ENCODE measurements at regions not wholly inside any gene's neighbourhood (a gene's known extent, or its start where the extent isn't known, plus 50 kb on each side); places are given as distances from the start of the nearest gene placed in this dataset.

DNA sequence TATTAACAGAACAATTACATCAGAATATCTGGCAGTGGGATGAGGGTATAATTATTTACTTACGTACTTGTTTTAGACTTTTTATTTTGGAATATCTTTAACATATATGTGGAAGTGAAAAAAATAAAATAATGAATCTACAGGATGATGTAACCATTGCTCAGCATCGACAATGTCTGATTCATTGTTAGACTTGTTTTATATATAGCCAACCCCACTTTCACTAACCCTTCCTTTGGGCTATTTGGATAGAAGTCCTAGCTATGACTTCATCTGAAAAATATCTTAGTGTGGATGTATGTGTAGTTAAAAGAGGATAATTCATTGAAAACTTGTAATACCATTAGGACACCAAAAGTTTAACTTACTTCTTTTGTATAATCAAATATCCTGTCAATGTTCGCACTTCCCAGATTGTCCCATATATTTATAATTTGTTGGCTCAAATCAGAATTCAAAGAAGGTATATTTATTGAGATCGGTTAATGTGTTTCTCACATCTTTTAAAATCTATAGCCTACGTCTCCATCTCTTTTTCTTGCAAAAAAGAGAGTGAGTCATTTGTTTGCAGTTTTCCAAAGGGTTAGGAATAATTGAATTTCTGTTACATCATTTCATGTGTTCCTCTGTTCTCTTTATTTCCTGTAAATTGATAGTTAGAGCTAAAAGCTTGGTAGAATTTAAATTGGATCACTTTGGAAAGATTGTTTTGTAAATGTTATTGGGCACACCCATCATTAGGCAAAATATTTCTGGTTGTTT is 506.1 kb upstream of the FAM98A start:
- Histone ChIP-seq H3K4me2 (ENCODE audit: low read length) (no peak overlapping the region), H3F3A (ENCODE audit: control insufficient read depth, insufficient read depth) (no peaks in the 10 kb centered on the region), H3K27ac (ENCODE audit: low read depth, low read length) (no peak overlapping the region), H3K9me3 (ENCODE audit: control insufficient read depth, insufficient read depth, low read length) (no peaks in the 10 kb centered on the region), H3K27me3 (ENCODE audit: control insufficient read depth, low read length) (no peaks in the 10 kb centered on the region), H3K4me3 (ENCODE audit: low read length) (no peak overlapping the region), H3K4me1 (ENCODE audit: control insufficient read depth, low read length) (no peaks in the 10 kb centered on the region), H4K20me1 (ENCODE audit: control insufficient read depth, insufficient read depth, low read depth, low read length) (no peaks in the 10 kb centered on the region), H3K9me2 (replicated peaks; ENCODE audit: control insufficient read depth, low read length) (no peaks in the 10 kb centered on the region), H3K79me2 (ENCODE audit: control insufficient read depth, low read length) (no peaks in the 10 kb centered on the region), H3K36me3 (ENCODE audit: control insufficient read depth, low read length) (no peaks in the 10 kb centered on the region)
- TF ChIP-seq, protein P1, sequence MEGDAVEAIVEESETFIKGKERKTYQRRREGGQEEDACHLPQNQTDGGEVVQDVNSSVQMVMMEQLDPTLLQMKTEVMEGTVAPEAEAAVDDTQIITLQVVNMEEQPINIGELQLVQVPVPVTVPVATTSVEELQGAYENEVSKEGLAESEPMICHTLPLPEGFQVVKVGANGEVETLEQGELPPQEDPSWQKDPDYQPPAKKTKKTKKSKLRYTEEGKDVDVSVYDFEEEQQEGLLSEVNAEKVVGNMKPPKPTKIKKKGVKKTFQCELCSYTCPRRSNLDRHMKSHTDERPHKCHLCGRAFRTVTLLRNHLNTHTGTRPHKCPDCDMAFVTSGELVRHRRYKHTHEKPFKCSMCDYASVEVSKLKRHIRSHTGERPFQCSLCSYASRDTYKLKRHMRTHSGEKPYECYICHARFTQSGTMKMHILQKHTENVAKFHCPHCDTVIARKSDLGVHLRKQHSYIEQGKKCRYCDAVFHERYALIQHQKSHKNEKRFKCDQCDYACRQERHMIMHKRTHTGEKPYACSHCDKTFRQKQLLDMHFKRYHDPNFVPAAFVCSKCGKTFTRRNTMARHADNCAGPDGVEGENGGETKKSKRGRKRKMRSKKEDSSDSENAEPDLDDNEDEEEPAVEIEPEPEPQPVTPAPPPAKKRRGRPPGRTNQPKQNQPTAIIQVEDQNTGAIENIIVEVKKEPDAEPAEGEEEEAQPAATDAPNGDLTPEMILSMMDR (IDR thresholded peaks at IDR 0.05; ENCODE audit: low read depth, low read length, poor library complexity, severe bottlenecking): no peak
- no peak for TF ChIP-seq EZH2phosphoT487 (IDR thresholded peaks at IDR 0.05; ENCODE audit: borderline replicate concordance, low read length)

DNA sequence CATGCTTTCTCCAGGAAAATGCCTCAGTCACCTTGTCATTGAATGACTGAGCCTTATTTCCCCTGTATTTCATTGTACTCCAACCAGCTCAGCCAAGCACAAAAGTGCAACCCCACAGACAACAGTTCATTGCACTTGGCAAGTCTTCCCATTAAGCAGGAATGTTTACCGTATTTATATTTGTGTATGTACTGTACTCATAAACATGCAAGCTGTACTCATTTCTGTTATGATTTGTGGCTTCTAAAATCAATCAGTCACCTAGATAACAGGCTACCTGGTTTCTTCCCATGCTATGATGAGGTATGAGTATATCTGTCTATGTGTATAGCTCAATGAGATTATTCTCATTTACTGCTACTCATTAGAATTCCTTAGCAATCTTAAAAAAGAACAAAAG is 505.5 kb upstream of the FAM98A start:
- Histone ChIP-seq H3F3A (ENCODE audit: control insufficient read depth, insufficient read depth) (no peaks in the 10 kb centered on the region), H3K79me2 (ENCODE audit: control insufficient read depth, low read length) (no peaks in the 10 kb centered on the region), H3K36me3 (ENCODE audit: control insufficient read depth, low read length) (no peaks in the 10 kb centered on the region), H4K20me1 (ENCODE audit: control insufficient read depth, insufficient read depth, low read depth, low read length) (no peaks in the 10 kb centered on the region), H3K4me1 (ENCODE audit: control insufficient read depth, low read length) (no peaks in the 10 kb centered on the region), H3K27ac (ENCODE audit: low read depth, low read length) (no peak overlapping the region), H3K9me3 (ENCODE audit: control insufficient read depth, insufficient read depth, low read length) (no peaks in the 10 kb centered on the region), H3K4me2 (ENCODE audit: low read length) (no peak overlapping the region), H3K27me3 (ENCODE audit: control insufficient read depth, low read length) (no peaks in the 10 kb centered on the region), H3K4me3 (ENCODE audit: low read length) (no peak overlapping the region), H3K9me2 (replicated peaks; ENCODE audit: control insufficient read depth, low read length) (no peaks in the 10 kb centered on the region)
- TF ChIP-seq, protein P1 (IDR thresholded peaks at IDR 0.05; ENCODE audit: low read depth, low read length, poor library complexity, severe bottlenecking): no peak
- TF ChIP-seq EZH2phosphoT487 (IDR thresholded peaks at IDR 0.05; ENCODE audit: borderline replicate concordance, low read length): no peak

DNA sequence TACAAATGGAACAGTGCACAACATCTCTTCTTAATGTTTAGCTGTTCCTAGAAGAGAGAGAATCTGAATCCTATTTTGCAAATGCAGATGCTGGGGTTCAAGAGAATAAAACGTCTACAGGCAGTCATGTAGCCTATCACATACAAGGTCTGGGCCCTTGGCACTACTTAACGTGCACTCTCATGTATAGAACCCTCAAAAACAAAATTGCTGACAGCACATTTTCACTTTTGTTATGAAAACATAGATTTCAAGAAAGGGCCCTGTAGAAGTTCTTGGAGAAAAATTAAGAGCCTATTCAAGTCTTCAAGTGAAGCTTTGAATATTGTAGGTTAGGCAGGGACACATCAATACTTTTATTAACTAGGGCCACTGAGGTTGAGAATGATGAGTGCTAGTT is 504.3 kb upstream of the FAM98A start:
- Histone ChIP-seq H3K4me3 (ENCODE audit: low read length) (no peak overlapping the region), H3K4me2 (ENCODE audit: low read length) (no peak overlapping the region), H3K36me3 (ENCODE audit: control insufficient read depth, low read length) (no peaks in the 10 kb centered on the region), H3K27ac (ENCODE audit: low read depth, low read length) (no peak overlapping the region), H3K9me3 (ENCODE audit: control insufficient read depth, insufficient read depth, low read length) (no peaks in the 10 kb centered on the region), H3K79me2 (ENCODE audit: control insufficient read depth, low read length) (no peaks in the 10 kb centered on the region), H3K4me1 (ENCODE audit: control insufficient read depth, low read length) (no peaks in the 10 kb centered on the region), H3F3A (ENCODE audit: control insufficient read depth, insufficient read depth) (no peaks in the 10 kb centered on the region), H3K27me3 (ENCODE audit: control insufficient read depth, low read length) (no peaks in the 10 kb centered on the region), H4K20me1 (ENCODE audit: control insufficient read depth, insufficient read depth, low read depth, low read length) (no peaks in the 10 kb centered on the region), H3K9me2 (replicated peaks; ENCODE audit: control insufficient read depth, low read length) (no peaks in the 10 kb centered on the region)
- TF ChIP-seq, protein P1 (IDR thresholded peaks at IDR 0.05; ENCODE audit: low read depth, low read length, poor library complexity, severe bottlenecking): no peak
- TF ChIP-seq EZH2phosphoT487 (IDR thresholded peaks at IDR 0.05; ENCODE audit: borderline replicate concordance, low read length): no peak
